Superior temporal gyrus (tissue), 1 donor: ENCODE measurements at regions not wholly inside any gene's neighbourhood (a gene's known extent, or its start where the extent isn't known, plus 50 kb on each side); places are given as distances from the start of the nearest gene placed in this dataset.
"Not testable (repeated sequence)": the region's sequence is repeated elsewhere in the genome, so short reads cannot be mapped to it uniquely, and the experiment has no call there.

Experiments
- DNase-seq: peaks from one replicate; pipeline ENCODE4 v3.0.0-alpha.2; 2016; ENCODE audit errors: extremely low spot score

DNA sequence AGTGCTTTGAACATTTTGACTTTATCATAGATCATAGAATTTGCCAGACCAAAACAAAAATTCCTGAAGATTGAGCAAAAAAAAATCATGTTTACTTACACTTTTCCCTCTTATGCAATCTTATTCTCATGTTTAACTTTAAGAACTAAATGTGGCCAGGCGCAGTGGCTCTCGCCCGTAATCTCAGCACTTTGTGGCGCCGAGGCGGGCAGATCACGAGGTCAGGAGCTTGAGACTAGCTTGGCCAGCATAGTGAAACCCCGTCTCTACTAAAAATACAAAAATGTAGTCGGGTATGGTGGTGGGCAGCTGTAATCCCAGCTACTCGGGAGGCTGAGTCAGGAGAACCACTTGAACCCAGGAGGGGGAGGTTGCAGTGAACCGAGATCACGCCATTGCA lies 227.9 kb upstream of the KYNU start:
- no peak for DNase-seq

DNA sequence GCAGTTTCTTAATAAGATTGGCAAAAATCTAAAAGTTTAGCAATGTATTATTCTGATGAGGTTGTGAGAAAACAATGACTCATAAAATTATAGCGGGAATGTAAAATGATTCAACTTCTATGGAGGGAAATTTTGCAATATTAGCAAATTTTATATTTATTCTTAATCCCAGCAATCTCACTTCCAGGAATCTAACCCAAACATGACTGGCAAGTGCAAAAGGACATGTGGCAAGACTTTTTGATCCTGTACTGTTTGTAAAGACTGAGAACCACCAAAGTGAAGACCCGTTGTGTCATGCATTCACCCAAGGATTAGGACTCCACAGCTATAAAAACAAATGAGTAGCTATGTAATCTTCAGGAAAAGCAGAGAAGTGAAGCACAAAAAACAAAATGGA lies 234.8 kb upstream of the KYNU start:
- DNase-seq, result no peak

DNA sequence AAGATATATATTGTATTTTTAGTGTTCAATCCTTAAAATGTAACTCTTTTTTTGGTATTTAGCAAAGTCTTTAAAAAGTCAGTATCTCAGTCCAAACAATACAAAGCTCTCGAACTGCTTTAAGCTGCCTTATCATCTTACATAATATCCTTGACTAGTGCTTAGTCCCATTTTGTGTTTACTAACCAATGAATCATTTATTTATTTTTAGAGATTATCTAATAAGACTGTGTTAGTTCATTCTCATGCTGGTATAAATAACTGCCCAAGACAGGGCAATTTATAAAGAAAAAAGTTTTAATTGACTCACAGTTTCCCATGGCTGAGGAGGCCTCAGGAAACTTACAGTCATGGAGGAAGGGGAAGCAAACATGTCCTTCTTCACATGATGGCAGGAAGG lies 248.3 kb upstream of the KYNU start:
- DNase-seq, result no peak

DNA sequence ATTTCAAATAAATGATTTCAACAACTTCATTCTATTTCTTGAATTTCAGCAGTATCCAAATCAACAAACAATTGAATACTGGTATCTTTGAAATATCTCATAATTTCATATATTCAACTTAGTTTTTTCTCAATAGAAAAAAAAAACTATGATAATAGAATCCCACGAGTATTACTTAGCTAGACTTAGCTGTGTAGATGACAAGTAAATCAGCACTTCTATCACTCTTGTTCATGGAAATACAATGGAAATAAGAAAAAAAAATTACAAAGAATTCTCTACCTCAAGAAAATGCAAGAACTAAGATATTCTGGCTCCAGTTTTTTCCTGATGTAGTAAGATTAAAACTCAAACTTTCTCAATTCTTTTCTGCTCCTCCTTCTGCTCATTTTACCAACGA lies 256.2 kb upstream of the KYNU start:
- DNase-seq, result no peak

DNA sequence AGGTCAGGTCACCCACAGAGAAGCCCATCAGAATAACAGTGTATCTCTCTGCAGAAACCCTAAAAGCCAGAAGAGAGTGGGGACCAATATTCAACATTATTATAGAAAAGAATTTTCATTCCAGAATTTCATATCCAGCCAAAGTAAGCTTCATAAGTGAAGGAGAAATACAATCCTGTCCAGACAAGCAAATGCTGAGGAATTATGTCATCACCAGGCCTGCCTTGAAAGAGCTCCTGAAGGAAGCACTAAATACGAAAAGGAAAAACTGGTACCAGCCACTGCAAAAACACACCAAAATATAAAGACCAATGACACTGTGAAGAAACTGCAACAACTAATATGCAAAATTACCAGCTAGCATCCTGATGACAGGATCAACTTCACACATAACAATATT lies 260.0 kb upstream of the KYNU start:
- DNase-seq, result no peak

DNA sequence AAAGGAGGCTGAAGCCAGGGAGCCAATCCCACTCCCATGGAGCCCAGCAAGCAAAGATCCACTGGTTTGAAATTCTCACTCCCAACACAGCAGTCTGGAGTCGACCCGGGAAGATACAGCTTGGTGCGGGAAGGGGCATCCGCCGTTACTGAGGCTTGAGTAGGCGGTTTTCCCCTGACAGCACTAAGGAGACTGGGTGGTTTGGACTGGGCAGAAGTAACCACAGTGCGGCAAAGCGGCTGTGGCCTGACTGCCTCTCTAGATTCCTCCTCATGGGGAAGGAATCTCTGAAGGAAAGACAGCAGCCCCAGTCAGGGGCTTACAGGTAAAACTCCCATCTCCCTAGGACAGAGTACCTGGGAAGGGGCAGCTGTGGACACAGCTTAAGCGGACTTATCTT lies 261.6 kb upstream of the KYNU start:
- no peak for DNase-seq

DNA sequence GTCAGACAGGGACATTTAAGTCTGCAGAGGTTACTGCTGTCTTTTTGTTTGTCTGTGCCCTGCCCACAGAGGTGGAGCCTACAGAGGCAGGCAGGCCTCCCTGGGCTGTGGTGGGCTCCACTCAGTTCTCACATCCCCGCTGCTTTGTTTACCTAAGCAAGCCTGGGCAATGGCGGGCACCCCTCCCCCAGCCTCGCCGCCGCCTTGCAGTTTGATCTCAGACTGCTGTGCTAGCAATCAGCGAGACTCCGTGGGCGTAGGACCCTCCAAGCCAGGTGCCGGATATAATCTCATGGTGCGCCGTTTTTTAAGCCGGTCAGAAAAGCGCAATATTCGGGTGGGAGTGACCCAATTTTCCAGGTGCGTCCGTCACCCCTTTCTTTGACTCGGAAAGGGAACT lies 264.3 kb upstream of the KYNU start:
- not testable (repeated sequence) for DNase-seq

DNA sequence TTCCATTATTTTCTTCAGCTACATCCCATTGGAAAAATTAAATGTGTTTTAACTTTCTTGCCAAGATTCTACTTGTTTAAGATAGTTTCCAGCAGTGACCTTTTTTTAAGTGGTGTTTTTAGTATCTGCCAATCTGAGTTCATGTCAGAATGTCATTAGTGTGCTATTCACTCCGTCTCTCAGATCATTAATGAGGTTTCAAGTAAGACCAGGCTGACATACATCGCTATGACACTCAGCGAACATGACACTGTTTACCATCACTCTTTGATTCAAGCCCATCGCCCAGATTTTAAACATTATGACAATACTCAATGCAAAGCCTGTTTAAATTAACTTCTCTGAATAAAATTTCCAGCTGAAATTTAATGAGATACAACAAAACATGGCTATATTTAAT lies 272.0 kb upstream of the KYNU start:
- DNase-seq, result no peak

DNA sequence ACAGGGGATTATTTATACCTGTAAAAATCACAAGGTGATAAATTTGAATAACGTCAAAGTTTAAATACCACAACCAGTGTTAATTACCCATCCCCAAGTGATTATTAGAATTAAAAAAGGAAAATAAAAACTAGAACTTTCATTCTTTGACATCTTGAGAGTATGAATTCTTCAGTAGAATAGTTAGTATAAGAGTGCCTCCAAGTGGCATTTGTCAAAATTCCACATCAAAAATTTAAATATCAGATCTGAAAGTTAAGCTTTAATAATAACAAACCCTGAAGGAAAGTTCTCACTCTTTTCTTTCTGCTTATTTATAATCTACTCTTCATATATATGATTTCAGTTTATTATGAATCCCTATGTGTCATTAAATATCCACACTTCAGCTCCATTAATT lies 273.7 kb upstream of the KYNU start:
- peak; percentile 59 for DNase-seq

DNA sequence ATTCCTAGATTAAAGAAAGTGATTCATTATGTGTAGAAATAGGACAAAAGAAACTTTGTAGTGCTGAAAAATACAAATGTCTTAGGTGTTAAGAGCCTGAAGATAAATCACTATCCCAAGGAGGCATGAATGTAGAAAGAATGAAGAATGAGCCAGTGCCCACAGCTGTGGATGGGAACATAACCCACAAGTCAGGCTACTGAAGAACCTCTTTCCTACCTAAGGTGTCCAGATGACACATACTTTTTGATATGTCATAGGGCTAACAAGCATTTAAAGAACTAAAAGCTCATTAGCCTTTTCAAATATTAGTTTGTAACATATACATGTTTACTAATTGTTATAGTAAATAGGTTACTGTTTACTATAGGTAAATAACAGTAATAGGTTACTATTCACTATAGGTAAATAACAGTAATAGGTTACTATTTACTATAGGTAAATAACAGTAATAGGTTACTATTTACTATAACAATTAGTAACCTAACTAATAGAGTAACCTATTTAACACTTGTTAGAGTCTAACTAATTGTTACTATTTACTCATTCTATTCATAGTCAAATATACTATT lies 275.0 kb upstream of the KYNU start:
- DNase-seq, result no peak

DNA sequence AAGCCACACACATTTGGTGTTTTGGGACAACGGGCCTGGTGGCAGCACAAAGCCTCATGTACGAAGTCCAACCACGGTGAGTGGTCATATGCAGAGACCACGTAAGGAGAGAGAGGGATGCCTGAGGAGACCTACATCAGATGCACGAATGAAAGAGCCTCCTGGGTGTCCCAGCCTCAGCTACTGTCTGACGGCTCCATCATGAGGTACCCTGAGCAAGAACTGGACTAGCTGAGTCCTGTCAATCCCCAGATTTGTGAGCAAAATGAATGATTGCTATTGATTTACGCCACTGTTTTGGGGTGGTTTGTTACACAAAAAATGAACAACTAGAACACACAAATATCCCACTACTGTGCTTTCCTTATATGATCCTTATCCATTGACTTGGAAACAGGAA lies 275.7 kb upstream of the KYNU start:
- DNase-seq, result no peak

DNA sequence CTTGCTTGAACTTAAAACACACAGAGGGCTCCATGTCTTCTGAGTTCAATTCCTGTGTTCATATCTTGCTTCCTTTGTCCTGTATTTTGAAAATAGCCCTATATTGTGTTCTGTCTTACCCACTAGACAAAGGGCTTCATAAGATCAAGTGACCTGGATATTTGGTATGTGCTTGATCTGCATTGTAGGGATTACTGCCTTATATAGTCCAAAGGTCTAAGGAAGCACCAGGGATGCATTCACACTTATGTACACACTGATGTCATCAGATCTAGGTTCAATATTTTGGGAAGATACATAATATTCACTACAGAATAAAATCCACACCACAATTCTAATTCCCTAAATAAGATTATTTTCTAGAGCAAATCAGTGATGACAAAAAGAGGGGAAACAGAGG lies 278.0 kb upstream of the KYNU start:
- no peak for DNase-seq

DNA sequence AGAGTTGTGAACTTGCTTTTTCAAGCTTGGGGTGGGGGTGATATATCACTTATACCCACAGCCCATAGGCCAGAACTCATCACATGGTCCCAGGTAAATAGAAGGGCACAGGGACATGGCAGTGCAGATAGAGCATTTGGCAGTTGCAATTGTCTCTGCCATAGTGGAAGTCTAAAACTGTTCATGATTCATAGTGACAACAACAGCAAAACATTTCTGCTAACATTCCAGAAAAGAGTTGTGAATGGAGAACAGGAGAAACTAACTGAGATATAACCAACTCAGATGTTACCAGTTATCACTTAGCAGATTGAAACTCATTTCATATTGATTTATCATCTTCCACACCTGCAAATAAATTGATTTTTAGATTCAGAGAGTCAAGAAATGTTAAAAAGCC lies 278.6 kb upstream of the KYNU start:
- DNase-seq, result no peak

DNA sequence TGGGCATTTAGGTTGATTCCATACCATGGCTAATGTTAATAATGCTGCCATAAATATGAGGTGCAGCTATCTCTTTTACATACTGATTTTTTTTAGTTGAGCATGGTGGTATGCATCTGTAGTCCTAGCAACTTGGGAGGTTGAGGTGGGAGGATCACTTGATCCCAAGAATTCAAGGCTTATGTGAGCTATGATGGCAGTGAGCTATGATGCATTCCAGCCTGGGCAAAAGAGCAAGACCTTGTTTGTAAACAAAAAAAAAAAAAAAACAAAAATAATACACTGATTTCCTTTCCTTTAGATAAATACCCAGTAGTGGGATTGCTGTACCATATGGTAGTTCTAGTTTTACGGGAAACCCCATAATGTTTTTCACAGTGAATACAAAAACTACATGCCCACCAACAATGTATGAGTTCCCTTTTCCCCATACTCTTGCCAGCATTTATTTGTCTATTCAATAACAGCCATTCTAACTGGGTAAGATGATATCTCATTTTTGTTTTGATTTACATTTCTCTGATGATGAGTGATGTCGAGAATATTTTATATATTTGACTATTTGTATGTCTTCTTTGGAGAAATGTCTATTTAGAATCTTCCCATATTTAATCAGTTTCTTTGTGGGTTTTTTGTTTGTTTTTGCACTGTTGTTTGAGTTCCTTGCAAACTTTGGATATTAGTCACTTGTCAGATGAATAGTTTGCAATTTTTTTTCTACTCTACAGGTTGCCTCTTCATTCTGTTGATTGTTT lies 281.0 kb upstream of the KYNU start:
- DNase-seq, result no peak

DNA sequence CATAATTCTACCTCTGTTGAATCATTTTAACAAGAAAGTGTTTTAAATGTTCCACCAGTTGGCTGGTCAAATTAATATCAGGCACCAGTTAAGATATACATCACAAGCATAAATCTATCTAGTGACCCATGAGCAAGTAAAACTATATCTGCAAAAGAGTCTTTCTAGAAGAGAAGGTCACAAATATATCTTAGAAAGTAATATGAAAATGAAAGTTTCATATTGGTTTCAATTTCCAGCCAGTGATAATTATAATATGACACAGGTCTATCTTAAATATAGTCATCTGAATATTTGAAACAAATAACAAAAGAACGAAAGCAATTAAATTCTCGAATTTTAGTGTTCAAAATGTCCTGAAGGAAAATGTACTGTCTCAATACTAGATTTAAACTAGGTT lies 282.5 kb upstream of the KYNU start:
- DNase-seq, result no peak

DNA sequence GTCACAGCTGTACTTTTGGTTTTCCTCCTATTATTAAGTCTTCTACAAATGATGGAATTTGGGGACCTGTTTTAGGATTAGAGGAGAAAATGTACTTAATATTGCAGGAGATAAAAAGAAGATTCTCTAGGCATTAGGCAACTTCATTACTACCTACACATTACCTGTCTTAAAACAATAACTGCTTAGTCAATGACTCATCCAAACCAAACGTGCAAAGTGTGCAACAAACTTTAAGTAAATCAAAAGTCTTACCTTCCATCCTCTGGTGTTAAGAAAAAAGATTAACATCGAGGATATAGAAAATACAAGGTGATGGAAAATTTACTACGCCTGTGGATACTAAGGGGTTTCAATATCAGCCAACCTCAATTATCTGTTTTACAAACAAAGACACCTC lies 285.3 kb upstream of the KYNU start:
- DNase-seq, result no peak

DNA sequence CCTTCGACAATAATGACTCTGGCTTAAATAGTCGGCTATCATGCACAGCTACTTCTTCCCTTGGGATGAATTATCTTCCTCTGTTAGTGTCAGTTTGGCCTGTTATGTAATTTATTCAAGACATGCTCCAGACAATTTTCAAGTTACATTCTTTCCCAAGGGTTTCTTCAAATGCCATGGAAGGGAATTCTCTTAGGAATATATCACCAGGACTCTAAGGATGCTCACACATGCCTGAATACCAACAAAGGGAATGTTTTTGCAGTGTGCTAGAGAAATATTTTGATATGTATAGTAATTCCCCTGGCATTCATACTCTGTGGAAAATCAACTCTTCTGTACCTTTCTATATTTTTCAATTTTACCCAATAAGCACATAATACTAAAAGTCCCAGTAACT lies 286.0 kb upstream of the KYNU start:
- DNase-seq, result no peak

DNA sequence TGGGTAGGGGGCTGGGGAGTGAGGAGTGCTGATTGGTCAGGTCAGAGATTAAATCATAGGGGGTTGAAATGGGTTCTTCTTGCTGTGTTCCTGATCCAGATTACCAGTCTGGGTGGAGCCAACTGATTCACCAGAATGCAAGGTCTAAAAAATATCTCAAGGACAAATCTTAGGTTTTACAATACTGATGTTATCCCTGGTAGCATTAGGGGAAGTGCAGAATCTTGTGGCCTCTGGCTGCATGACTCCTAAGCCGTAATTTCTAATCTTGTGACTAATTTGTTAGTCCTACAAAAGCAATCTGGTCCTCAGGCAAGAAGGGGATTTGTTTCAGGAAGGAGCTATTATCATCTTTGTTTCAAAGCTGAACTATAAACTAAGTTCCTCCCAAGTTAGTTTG lies 289.2 kb upstream of the KYNU start:
- DNase-seq, result no peak

DNA sequence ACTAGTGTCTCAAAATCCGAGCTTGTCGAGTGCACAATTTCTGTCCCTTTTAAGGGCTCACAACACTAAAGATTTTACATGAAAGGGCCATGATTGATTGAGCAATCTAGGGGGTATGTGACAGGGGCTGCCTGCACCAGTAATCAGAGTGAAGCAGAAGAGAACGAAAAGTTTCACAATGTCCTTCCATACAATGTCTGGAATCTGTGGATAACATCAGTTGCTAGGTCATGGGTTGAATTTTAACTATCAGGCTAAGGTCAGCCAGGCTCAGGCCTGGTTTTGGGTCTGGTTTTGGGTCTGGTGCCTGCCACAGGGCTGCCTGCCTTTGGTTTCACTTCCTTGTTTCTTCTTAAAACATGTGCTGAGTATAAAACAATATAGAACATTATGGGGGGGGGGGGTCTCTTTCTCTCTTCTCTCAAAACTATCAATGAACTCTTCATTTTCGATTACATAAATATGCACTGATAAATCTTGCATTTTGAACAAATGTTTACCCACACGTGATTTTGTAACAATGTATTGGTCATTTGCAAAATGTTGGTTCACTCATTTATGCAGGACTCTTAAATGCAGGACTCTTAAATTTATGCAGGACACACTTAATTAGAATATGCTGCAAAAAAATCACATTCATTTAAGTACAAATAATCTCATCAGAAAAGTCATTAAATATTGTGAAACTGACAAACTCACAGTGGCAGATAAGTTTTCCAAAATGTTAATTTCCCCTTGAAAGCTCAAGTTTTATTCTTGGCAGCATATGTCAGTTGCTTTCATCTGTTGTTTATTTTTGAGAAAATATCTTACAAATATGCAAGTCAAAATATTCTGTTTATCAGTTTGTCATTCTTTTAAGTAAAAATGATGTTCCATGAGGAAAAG lies 290.5 kb upstream of the KYNU start:
- DNase-seq, result no peak

DNA sequence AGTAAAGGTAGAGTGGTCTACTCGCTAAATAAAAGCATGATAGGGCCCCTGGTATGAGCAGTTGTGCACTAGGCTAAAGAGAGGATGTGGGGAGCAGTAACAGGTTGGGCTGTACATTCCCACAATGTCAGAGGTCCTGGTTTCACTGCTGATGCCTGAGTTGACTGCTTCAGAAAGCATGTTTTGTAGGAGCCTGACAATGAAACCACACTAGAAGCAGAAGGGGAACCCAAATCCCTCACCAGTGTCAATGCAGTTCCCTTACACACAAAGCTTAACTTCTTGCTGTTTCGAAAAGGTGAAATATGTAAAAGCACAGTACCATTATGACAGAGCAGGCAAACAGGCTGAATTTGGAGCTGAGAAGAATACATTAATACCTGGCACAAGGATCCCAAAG lies 291.7 kb upstream of the KYNU start:
- DNase-seq, result no peak

DNA sequence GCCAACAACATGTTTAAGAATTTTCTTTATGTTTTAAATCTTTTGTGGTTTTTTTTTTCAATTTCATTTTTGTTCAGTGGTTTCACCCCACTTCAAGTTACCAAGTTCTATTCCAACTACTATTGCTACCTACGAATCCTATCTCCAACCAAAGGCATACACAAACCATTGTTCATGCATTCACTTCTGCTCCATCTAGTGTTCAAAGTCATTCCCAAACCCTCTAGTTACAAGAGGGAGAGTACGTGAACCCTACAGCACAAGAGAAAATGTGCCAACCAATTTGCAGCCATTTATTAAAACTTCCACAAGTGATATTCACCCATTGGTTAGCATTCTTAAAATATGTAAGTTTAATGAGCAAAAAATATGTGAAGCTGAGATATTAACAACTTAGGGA lies 295.1 kb upstream of the KYNU start:
- no peak for DNase-seq

DNA sequence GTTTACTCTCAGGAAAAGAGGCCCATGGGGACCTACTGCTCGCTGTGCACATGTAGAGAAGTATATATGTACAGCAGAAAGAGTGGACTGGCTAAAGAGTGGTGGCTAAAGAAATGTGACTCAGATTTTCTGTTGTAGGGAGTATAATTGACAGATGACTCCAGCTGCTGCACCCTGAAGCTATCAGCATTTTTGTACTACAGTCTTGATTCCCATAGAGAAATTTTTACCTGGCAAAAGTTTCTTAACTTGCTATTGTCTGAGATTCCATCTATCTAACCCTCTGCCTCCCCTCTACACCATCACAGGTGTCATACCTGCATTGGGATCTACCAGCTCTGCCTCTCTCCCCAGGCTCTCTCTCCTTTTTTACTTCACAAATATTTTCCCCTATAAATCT lies 296.0 kb upstream of the KYNU start:
- no peak for DNase-seq

DNA sequence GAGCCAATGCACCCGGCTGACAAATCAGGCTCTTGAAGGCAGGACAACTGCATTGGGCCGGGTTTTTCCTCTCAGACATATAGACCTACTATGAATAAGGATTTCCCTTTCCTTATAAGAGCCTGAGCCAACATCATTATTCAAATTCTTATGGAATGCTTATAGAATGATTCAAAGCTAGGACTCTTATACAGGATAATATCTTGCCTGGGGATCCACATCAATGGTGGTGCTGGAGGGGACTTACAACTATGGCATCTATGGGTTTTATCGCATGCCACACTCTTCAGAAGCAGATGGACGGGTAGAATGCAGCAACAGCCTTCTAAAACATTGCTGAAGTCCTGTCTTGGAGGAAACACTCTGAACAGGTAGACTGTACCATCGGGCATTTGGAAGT lies 296.8 kb upstream of the KYNU start:
- no peak for DNase-seq
